ENCODE measurements at regions not wholly inside any gene's neighbourhood (a gene's known extent, or its start where the extent isn't known, plus 50 kb on each side); places are given as distances from the start of the nearest gene placed in this dataset.

- Histone ChIP-seq H3K4me1 (ENCODE audit: control insufficient read depth, extremely low read depth, insufficient read depth, low read length) (no peaks in the 10 kb centered on the region), H3K4me3 (replicated peaks in 1 of 4; ENCODE audit: control extremely low read depth in 1 of 4, insufficient read depth in 1 of 4, low read depth in 3 of 4, low read length in 4 of 4) (no peak overlapping the region), H3K79me2 (ENCODE audit: control insufficient read depth, insufficient read depth, low read length) (no peaks in the 10 kb centered on the region), H4K20me1 (ENCODE audit: control insufficient read depth, extremely low read depth, insufficient read depth, low read length) (no peaks in the 10 kb centered on the region), H3K27ac (ENCODE audit: insufficient read depth, low read length) (no peak overlapping the region), H3K9me3 (ENCODE audit: control insufficient read depth, insufficient read depth, low read depth, low read length) (no peaks in the 10 kb centered on the region), H3K9ac (ENCODE audit: insufficient read depth, low read length) (no peak overlapping the region), H3K36me3 (ENCODE audit: control insufficient read depth, insufficient read depth, low read length) (no peaks in the 10 kb centered on the region), H3K4me2 (ENCODE audit: extremely low read depth, insufficient read depth, low read length) (no peak overlapping the region), H3K27me3 (ENCODE audit: control insufficient read depth, insufficient read depth, low read length) (no peaks in the 10 kb centered on the region), H2AFZ (ENCODE audit: low read length) (no peak overlapping the region)
- DNase-seq (ENCODE audit: low read depth in 2 of 2), result no peak
- TF ChIP-seq, protein P1, sequence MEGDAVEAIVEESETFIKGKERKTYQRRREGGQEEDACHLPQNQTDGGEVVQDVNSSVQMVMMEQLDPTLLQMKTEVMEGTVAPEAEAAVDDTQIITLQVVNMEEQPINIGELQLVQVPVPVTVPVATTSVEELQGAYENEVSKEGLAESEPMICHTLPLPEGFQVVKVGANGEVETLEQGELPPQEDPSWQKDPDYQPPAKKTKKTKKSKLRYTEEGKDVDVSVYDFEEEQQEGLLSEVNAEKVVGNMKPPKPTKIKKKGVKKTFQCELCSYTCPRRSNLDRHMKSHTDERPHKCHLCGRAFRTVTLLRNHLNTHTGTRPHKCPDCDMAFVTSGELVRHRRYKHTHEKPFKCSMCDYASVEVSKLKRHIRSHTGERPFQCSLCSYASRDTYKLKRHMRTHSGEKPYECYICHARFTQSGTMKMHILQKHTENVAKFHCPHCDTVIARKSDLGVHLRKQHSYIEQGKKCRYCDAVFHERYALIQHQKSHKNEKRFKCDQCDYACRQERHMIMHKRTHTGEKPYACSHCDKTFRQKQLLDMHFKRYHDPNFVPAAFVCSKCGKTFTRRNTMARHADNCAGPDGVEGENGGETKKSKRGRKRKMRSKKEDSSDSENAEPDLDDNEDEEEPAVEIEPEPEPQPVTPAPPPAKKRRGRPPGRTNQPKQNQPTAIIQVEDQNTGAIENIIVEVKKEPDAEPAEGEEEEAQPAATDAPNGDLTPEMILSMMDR (conservative IDR thresholded peaks at IDR 0.05 in 1 of 2, IDR thresholded peaks at IDR 0.05 in 1 of 2; ENCODE audit: low read depth in 1 of 2, low read length in 2 of 2), result no peak
- no peak for TF ChIP-seq EZH2 (IDR thresholded peaks at IDR 0.05; ENCODE audit: low read length, missing control alignments)
Observed at GRCh38 chrX:8048466-8048865, 121.3 kb upstream of the PNPLA4 start.

GRCh38 chrX:8044947-8045346 is 117.7 kb upstream of the PNPLA4 start:
- Histone ChIP-seq H3K9me3 (ENCODE audit: control insufficient read depth, insufficient read depth, low read depth, low read length) (no peaks in the 10 kb centered on the region), H3K4me1 (ENCODE audit: control insufficient read depth, extremely low read depth, insufficient read depth, low read length) (no peaks in the 10 kb centered on the region), H3K27me3 (ENCODE audit: control insufficient read depth, insufficient read depth, low read length) (no peaks in the 10 kb centered on the region), H3K27ac (ENCODE audit: insufficient read depth, low read length) (no peak overlapping the region), H3K36me3 (ENCODE audit: control insufficient read depth, insufficient read depth, low read length) (no peaks in the 10 kb centered on the region), H2AFZ (ENCODE audit: low read length) (no peak overlapping the region), H3K9ac (ENCODE audit: insufficient read depth, low read length) (no peak overlapping the region), H3K4me3 (replicated peaks in 1 of 4; ENCODE audit: control extremely low read depth in 1 of 4, insufficient read depth in 1 of 4, low read depth in 3 of 4, low read length in 4 of 4) (no peak overlapping the region), H3K4me2 (ENCODE audit: extremely low read depth, insufficient read depth, low read length) (no peak overlapping the region), H3K79me2 (ENCODE audit: control insufficient read depth, insufficient read depth, low read length) (no peaks in the 10 kb centered on the region), H4K20me1 (ENCODE audit: control insufficient read depth, extremely low read depth, insufficient read depth, low read length) (no peaks in the 10 kb centered on the region)
- TF ChIP-seq, protein P1 (conservative IDR thresholded peaks at IDR 0.05 in 1 of 2, IDR thresholded peaks at IDR 0.05 in 1 of 2; ENCODE audit: low read depth in 1 of 2, low read length in 2 of 2), result no peak
- TF ChIP-seq EZH2 (IDR thresholded peaks at IDR 0.05; ENCODE audit: low read length, missing control alignments), result no peak
- DNase-seq (ENCODE audit: low read depth in 2 of 2), result peak; percentile 17 to 80

GRCh38 chrX:8043546-8043945 is 116.3 kb upstream of the PNPLA4 start:
- Histone ChIP-seq H3K4me3 (replicated peaks in 1 of 4; ENCODE audit: control extremely low read depth in 1 of 4, insufficient read depth in 1 of 4, low read depth in 3 of 4, low read length in 4 of 4) (no peak overlapping the region), H3K9ac (ENCODE audit: insufficient read depth, low read length) (no peak overlapping the region), H4K20me1 (ENCODE audit: control insufficient read depth, extremely low read depth, insufficient read depth, low read length) (no peaks in the 10 kb centered on the region), H3K27me3 (ENCODE audit: control insufficient read depth, insufficient read depth, low read length) (no peaks in the 10 kb centered on the region), H3K36me3 (ENCODE audit: control insufficient read depth, insufficient read depth, low read length) (no peaks in the 10 kb centered on the region), H3K4me1 (ENCODE audit: control insufficient read depth, extremely low read depth, insufficient read depth, low read length) (no peaks in the 10 kb centered on the region), H3K79me2 (ENCODE audit: control insufficient read depth, insufficient read depth, low read length) (no peaks in the 10 kb centered on the region), H2AFZ (ENCODE audit: low read length) (no peak overlapping the region), H3K4me2 (ENCODE audit: extremely low read depth, insufficient read depth, low read length) (no peak overlapping the region), H3K27ac (ENCODE audit: insufficient read depth, low read length) (no peak overlapping the region), H3K9me3 (ENCODE audit: control insufficient read depth, insufficient read depth, low read depth, low read length) (no peaks in the 10 kb centered on the region)
- no peak for DNase-seq (ENCODE audit: low read depth in 2 of 2)
- no peak for TF ChIP-seq EZH2 (IDR thresholded peaks at IDR 0.05; ENCODE audit: low read length, missing control alignments)
- TF ChIP-seq, protein P1 (conservative IDR thresholded peaks at IDR 0.05 in 1 of 2, IDR thresholded peaks at IDR 0.05 in 1 of 2; ENCODE audit: low read depth in 1 of 2, low read length in 2 of 2), result no peak
